ENCODE measurements at regions not wholly inside any gene's neighbourhood (a gene's known extent, or its start where the extent isn't known, plus 50 kb on each side); places are given as distances from the start of the nearest gene placed in this dataset.

DNA sequence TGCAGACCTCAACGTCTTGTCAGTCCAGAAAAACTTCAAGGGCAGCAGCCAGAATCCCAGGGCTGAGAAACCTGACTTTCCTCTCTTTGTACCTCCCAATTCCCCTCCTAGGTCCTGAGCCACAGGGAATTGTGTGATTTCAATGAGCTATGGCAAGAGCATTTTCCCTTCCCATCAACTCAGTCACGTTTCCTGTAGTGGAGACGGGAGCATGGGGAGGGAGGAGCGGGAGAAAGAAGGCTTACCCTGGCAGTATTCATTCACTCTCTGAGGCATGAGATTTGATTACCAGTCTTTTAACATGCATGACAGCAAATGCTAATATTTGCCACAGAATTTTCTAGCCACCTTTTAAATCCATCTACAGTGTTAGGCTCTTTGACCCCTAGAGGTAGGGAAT is 109.4 kb upstream of the TBCA start:
- TF ChIP-seq MXD4 (CRISPR knock-in tag; IDR thresholded peaks at IDR 0.05; ENCODE audit: borderline replicate concordance) (no peak), CTCF (IDR thresholded peaks at IDR 0.05) (no peak), E2F1 (CRISPR knock-in tag; IDR thresholded peaks at IDR 0.05) (no peak), CREM (CRISPR knock-in tag; IDR thresholded peaks at IDR 0.05) (no peak), MYBL2 (CRISPR knock-in tag; IDR thresholded peaks at IDR 0.05) (no peak), ETV6 (CRISPR knock-in tag; IDR thresholded peaks at IDR 0.05) (no peak), SP1 (CRISPR knock-in tag; conservative IDR thresholded peaks at IDR 0.05) (no peak), ATF2 (CRISPR knock-in tag; IDR thresholded peaks at IDR 0.05; ENCODE audit: borderline replicate concordance, low read depth) (no peak), CREB1 (CRISPR knock-in tag; IDR thresholded peaks at IDR 0.05) (no peak), OVOL2 (CRISPR knock-in tag; IDR thresholded peaks at IDR 0.05; ENCODE audit: borderline replicate concordance) (no peak), ARID4B (CRISPR knock-in tag; IDR thresholded peaks at IDR 0.05; ENCODE audit: borderline replicate concordance) (no peak)
- TF ChIP-seq, protein P1, sequence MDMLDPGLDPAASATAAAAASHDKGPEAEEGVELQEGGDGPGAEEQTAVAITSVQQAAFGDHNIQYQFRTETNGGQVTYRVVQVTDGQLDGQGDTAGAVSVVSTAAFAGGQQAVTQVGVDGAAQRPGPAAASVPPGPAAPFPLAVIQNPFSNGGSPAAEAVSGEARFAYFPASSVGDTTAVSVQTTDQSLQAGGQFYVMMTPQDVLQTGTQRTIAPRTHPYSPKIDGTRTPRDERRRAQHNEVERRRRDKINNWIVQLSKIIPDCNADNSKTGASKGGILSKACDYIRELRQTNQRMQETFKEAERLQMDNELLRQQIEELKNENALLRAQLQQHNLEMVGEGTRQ (CRISPR knock-in tag; IDR thresholded peaks at IDR 0.05): no peak
- TF ChIP-seq, protein P2, sequence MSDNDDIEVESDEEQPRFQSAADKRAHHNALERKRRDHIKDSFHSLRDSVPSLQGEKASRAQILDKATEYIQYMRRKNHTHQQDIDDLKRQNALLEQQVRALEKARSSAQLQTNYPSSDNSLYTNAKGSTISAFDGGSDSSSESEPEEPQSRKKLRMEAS (CRISPR knock-in tag; IDR thresholded peaks at IDR 0.05): no peak
- TF ChIP-seq, protein P3, sequence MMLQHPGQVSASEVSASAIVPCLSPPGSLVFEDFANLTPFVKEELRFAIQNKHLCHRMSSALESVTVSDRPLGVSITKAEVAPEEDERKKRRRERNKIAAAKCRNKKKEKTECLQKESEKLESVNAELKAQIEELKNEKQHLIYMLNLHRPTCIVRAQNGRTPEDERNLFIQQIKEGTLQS (CRISPR knock-in tag; conservative IDR thresholded peaks at IDR 0.05): no peak
